Testis (tissue), 2 donors: ENCODE measurements at regions not wholly inside any gene's neighbourhood (a gene's known extent, or its start where the extent isn't known, plus 50 kb on each side); places are given as distances from the start of the nearest gene placed in this dataset.
"Not testable (repeated sequence)": the region's sequence is repeated elsewhere in the genome, so short reads cannot be mapped to it uniquely, and the experiment has no call there.

Source experiments
- DNase-seq: peaks from one replicate; pipeline ENCODE4 v3.0.0-alpha.2; 2019
- H3K27ac ChIP-seq, 2 donors: fragments of 200-600 bp; sonication (generic); one replicate each; pipeline ENCODE4 v1.5.1; 2019
- H3K27me3 ChIP-seq: fragments of 200-600 bp; sonication (generic); one replicate; pipeline ENCODE4 v1.5.1; 2019
- H3K36me3 ChIP-seq: fragments of 200-600 bp; sonication (generic); one replicate; pipeline ENCODE4 v1.5.1; 2017; ENCODE audit warnings: low read depth; ENCODE audit errors: missing control alignments
- H3K4me1 ChIP-seq: fragments of 200-600 bp; sonication (generic); one replicate; pipeline ENCODE4 v1.5.1; 2019
- H3K4me3 ChIP-seq, 2 donors: fragments of 200-600 bp; sonication (generic); one replicate each; pipeline ENCODE4 v1.5.1; 2017 to 2019
- H3K9me3 ChIP-seq: fragments of 200-600 bp; sonication (generic); one replicate; pipeline ENCODE4 v1.5.1; 2017
- CTCF ChIP-seq, 3 experiments: fragments of 450-650 bp in 2 of 3; fragments of 200-600 bp in 1 of 3; sonication (generic) in 1 of 3; IDR thresholded peaks; one replicate each; pipeline ENCODE4 v1.5.1; 2016 to 2019; ENCODE audit warnings: antibody characterized with exemption in 3 of 3, mild to moderate bottlenecking in 2 of 3, moderate library complexity in 1 of 3
- POLR2A ChIP-seq: fragments of 450-650 bp; IDR thresholded peaks from one replicate; pipeline ENCODE4 v1.6.1; 2017; ENCODE audit warnings: antibody characterized with exemption, mild to moderate bottlenecking, moderate library complexity
- WGBS, 2 donors: methylation state at CpG; one replicate each; pipeline ENCODE4 v1.1.5; 2018; 5-methylcytosine and 5-hydroxymethylcytosine counted together
- intact Hi-C: fragments of 100-400 bp; cut with DNase I; formaldehyde crosslinking; loops from one replicate; pipeline ENCODE4 v1.15.1; 2023; ENCODE audit warnings: low total_unique reads

GRCh38 chr12:59491877-59492276, 104.0 kb upstream of the SLC16A7 start:
- no peak for DNase-seq
- Histone ChIP-seq H3K4me1 (no peaks in the 10 kb centered on the region), H3K36me3 (no peaks in the 10 kb centered on the region), H3K27ac (no peak overlapping the region), H3K27me3 (no peaks in the 10 kb centered on the region), H3K9me3 (no peaks in the 10 kb centered on the region), H3K4me3 (no peak overlapping the region)
- TF ChIP-seq CTCF (IDR thresholded peaks at IDR 0.05) = no peak
- no peak for TF ChIP-seq POLR2A
- intact Hi-C loops = no loop called here
- 84 to 85% methylated on average over 2 of the region's 2 CpGs for WGBS, 2 donors

DNA sequence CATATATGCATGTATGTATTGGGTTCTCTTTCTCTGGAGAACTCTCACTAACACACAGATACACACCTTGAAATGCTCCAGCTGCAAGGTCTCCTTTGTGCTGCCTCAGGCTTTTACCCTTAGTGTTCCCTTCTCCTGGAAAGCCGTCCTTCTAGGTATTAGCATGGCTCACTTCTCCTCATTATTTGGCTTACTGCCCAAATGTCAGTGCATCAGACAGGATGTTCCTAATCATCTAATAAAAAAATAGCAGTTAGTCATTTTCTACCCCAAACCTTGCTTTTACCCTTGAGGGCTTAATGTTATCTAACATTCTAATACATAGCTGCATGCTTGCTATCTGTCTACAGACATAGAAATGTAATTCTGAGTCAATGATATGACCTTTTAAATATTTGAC, 109.0 kb upstream of the SLC16A7 start:
- Histone ChIP-seq H3K27ac (no peak overlapping the region), H3K27me3 (no peaks in the 10 kb centered on the region), H3K36me3 (no peaks in the 10 kb centered on the region), H3K9me3 (no peaks in the 10 kb centered on the region), H3K4me3 (no peak overlapping the region), H3K4me1 (no peaks in the 10 kb centered on the region)
- WGBS, 2 donors = 0 to 3% methylated on average over 1 of the region's 1 CpG
- DNase-seq = no peak
- intact Hi-C loops = no loop called here
- TF ChIP-seq CTCF (IDR thresholded peaks at IDR 0.05) = no peak
- TF ChIP-seq POLR2A = no peak

DNA sequence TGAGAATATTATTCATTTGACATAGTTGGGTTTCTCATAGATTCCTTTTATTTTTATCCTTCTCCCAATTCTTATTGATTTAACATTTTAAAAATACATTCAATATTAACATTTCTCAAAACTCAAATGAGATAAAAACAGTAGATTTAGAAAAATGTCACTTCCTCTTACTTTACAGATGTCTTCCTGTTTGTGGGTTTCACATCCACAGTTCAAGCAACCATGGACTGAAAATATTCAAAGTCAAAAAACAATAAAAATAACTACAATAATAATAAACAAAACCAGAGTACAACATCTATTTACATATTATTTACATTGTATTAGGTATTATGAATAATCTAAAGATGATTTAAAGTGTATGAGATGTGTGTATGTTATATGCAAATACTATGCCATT, 111.3 kb upstream of the SLC16A7 start:
- Histone ChIP-seq H3K36me3 (no peaks in the 10 kb centered on the region), H3K4me1 (no peaks in the 10 kb centered on the region), H3K9me3 (no peaks in the 10 kb centered on the region), H3K27ac (no peak overlapping the region), H3K4me3 (no peak overlapping the region), H3K27me3 (no peaks in the 10 kb centered on the region)
- DNase-seq = no peak
- intact Hi-C loops = no loop called here
- no peak for TF ChIP-seq POLR2A

- H3K36me3 ChIP-seq, H3K27ac ChIP-seq, intact Hi-C loops, H3K9me3 ChIP-seq, H3K4me3 ChIP-seq, DNase-seq, H3K4me1 ChIP-seq, H3K27me3 ChIP-seq: not testable (repeated sequence)
Observed at GRCh38 chr12:59474236-59474635, 121.6 kb upstream of the SLC16A7 start.

DNA sequence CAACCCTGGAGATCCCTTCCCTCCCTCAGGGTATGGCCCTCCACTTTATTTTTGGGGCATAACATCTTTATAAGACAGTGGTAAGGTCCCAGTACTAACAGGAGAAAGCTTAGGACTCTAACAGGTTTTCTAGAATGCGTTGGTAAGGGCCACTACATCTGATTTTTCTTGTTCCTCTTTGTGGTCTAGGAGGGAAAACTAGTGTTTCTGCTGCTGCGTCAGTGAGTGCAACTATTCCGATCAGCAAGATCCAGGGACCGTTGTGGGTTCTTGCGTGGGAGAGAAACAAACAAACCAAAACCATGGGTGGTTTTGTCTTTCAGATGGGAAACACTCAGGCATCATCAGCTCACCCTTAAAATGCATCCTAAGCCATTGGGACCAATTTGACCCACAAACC, 123.6 kb upstream of the SLC16A7 start:
- no peak for TF ChIP-seq CTCF (IDR thresholded peaks at IDR 0.05)
- TF ChIP-seq POLR2A = no peak
- H3K4me3 ChIP-seq = no peak overlapping the region
- no peaks in the 10 kb centered on the region for H3K27me3 ChIP-seq
- WGBS, 2 donors = 76 to 85% methylated on average over 5 of the region's 5 CpGs
- no peaks in the 10 kb centered on the region for H3K4me1 ChIP-seq
- no peak overlapping the region for H3K27ac ChIP-seq
- no peaks in the 10 kb centered on the region for H3K9me3 ChIP-seq
- no peak for DNase-seq
- H3K36me3 ChIP-seq = no peaks in the 10 kb centered on the region
- intact Hi-C loops = no loop called here

DNA sequence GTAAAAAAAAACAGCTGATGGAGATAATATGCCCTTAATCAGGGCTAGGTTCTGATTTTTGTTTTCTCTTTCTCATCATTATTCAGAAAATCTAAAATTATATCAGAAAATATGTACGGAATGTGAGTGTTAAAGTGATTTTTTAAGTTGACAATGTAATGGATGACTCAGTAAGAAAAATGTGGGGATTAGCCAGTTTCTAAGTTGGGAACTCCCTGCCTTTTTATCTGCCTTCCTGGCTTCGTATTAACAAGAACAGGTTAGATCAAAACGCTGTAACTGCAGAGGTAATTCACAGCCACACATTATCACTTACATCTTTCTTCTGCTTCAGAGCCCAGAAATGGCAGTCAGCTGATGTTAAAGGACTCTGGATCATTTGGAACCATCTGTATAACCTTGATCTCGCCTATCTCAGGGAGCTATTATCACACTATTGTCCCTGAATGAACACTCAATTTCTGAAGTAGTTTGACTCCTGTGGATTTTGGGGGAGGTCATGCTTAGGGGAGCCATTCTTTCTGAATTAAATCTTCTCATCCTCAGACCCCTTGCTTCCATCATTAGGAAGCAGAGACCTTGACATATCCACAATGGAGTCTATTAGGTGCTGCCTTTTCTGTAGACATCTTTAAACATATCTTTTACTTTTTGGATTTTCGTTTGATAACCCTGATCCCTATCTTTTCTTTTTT, 135.7 kb upstream of the SLC16A7 start:
- intact Hi-C loops = no loop called here
- Histone ChIP-seq H3K36me3 (no peaks in the 10 kb centered on the region), H3K4me1 (no peaks in the 10 kb centered on the region), H3K4me3 (no peak overlapping the region), H3K27ac (no peak overlapping the region), H3K27me3 (no peaks in the 10 kb centered on the region), H3K9me3 (no peaks in the 10 kb centered on the region)
- TF ChIP-seq CTCF (IDR thresholded peaks at IDR 0.05) (no peak), POLR2A (no peak)
- WGBS, 2 donors = 52 to 55% methylated on average over 5 of the region's 5 CpGs
- no peak for DNase-seq
